Body of pancreas (tissue), 4 donors: ENCODE measurements at regions not wholly inside any gene's neighbourhood (a gene's known extent, or its start where the extent isn't known, plus 50 kb on each side); places are given as distances from the start of the nearest gene placed in this dataset.

Experiments used
- ATAC-seq: fragments of 150-250 bp; one replicate; pipeline ENCODE4 v1.9.1; 2016
- DNase-seq, 4 donors: peaks; one replicate each; pipeline ENCODE4 v3.0.0-alpha.2; 2019
- H3K27ac ChIP-seq, 4 donors: fragments of 200-600 bp; sonication (generic); 1 replicate in 3 of 4; 2 replicates in 1 of 4; pipeline versions ENCODE4 v1.5.1 to v1.6.1; 2016 to 2019; ENCODE audit warnings: mild to moderate bottlenecking in 1 of 4, mixed read lengths in 1 of 4, moderate library complexity in 1 of 4
- H3K27me3 ChIP-seq, 2 donors: fragments of 200-600 bp; sonication (generic); one replicate each; pipeline ENCODE4 v1.6.0; 2016; ENCODE audit warnings: mild to moderate bottlenecking in 1 of 2
- H3K36me3 ChIP-seq, 2 donors: fragments of 200-600 bp; sonication (generic); replicated peaks in 1 of 2; 2 replicates each; pipeline ENCODE4 v1.5.1; 2016; ENCODE audit warnings: low read depth in 2 of 2; ENCODE audit not compliant: insufficient read depth in 1 of 2
- H3K4me1 ChIP-seq: fragments of 200-600 bp; sonication (generic); one replicate; pipeline ENCODE4 v1.6.0; 2016
- H3K4me3 ChIP-seq, 2 donors: fragments of 200-600 bp; sonication (generic); 1 replicate in 1 of 2; 2 replicates in 1 of 2; pipeline ENCODE4 v1.5.1; 2016 to 2019
- H3K9me3 ChIP-seq, 3 donors: fragments of 200-600 bp; sonication (generic); 1 replicate in 2 of 3; 2 replicates in 1 of 3; pipeline ENCODE4 v1.5.1; 2016
- POLR2A ChIP-seq, 3 donors: fragments of 450-650 bp; IDR thresholded peaks; one replicate each; pipeline ENCODE4 v1.6.1; 2016; ENCODE audit warnings: antibody characterized with exemption in 3 of 3, mild to moderate bottlenecking in 2 of 3
- WGBS, 2 donors: methylation state at CpG; one replicate each; pipeline ENCODE4 v1.1.5; 2017; 5-methylcytosine and 5-hydroxymethylcytosine counted together
- intact Hi-C: fragments of 100-400 bp; cut with DNase I; formaldehyde crosslinking; loops from one replicate; pipeline ENCODE4 v1.15.1; 2023
- TF ChIP-seq, protein P1 (sequence below), 7 experiments: fragments of 450-650 bp in 4 of 7; fragments of 200-600 bp in 3 of 7; sonication (generic) in 3 of 7; IDR thresholded peaks; one replicate each; pipeline ENCODE4 v1.5.1; 2016 to 2019; ENCODE audit warnings: antibody characterized with exemption in 7 of 7

GRCh38 chr10:6953271-6953801 is 373.3 kb upstream of the PRKCQ start:
- intact Hi-C loops, result no loop called here
- no peak for ATAC-seq
- no peaks in the 10 kb centered on the region for H3K4me1 ChIP-seq
- H3K27ac ChIP-seq, result no peak overlapping the region
- no peaks in the 10 kb centered on the region for H3K36me3 ChIP-seq
- TF ChIP-seq POLR2A (IDR thresholded peaks at IDR 0.05), result no peak
- WGBS, 2 donors, result 63 to 73% methylated on average over 6 of the region's 6 CpGs
- no peak overlapping the region for H3K4me3 ChIP-seq
- peak in 3 of 4 donors; percentile 13 to 44 (median 24) for DNase-seq
- no peaks in the 10 kb centered on the region for H3K27me3 ChIP-seq
- H3K9me3 ChIP-seq, result no peaks in the 10 kb centered on the region

GRCh38 chr10:6951732-6952131 is 371.7 kb upstream of the PRKCQ start:
- intact Hi-C loops, result no loop called here
- TF ChIP-seq, protein P1, sequence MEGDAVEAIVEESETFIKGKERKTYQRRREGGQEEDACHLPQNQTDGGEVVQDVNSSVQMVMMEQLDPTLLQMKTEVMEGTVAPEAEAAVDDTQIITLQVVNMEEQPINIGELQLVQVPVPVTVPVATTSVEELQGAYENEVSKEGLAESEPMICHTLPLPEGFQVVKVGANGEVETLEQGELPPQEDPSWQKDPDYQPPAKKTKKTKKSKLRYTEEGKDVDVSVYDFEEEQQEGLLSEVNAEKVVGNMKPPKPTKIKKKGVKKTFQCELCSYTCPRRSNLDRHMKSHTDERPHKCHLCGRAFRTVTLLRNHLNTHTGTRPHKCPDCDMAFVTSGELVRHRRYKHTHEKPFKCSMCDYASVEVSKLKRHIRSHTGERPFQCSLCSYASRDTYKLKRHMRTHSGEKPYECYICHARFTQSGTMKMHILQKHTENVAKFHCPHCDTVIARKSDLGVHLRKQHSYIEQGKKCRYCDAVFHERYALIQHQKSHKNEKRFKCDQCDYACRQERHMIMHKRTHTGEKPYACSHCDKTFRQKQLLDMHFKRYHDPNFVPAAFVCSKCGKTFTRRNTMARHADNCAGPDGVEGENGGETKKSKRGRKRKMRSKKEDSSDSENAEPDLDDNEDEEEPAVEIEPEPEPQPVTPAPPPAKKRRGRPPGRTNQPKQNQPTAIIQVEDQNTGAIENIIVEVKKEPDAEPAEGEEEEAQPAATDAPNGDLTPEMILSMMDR (IDR thresholded peaks at IDR 0.05), result no peak
- no peak for TF ChIP-seq POLR2A (IDR thresholded peaks at IDR 0.05)
- DNase-seq, result no peak
- Histone ChIP-seq H3K27ac (no peak overlapping the region), H3K4me1 (no peaks in the 10 kb centered on the region), H3K27me3 (no peaks in the 10 kb centered on the region), H3K36me3 (no peaks in the 10 kb centered on the region), H3K4me3 (no peak overlapping the region), H3K9me3 (no peaks in the 10 kb centered on the region)
- no peak for ATAC-seq
- WGBS, 2 donors, result 52 to 54% methylated on average over 4 of the region's 4 CpGs

DNA sequence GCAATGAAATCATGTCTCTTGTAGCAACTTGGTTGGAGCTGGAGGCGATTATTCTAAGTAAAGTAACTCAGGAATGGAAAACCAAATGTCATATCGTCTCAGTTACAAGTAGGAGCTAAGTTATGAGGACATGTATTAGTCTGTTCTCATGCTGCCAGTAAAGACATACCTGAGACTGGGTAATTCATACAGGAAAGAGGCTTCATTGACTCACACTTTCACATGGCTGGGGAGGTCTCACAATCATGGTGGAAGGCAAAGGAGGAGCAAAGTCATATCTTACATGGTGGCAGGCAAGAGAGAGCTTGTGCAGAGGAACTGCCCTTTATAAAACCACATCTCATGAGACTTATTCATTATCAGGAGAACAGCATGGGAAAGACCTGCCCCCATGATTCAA is 370.1 kb upstream of the PRKCQ start:
- Histone ChIP-seq H3K36me3 (no peaks in the 10 kb centered on the region), H3K4me3 (no peak overlapping the region), H3K9me3 (no peaks in the 10 kb centered on the region), H3K27me3 (no peaks in the 10 kb centered on the region), H3K4me1 (no peaks in the 10 kb centered on the region), H3K27ac (no peak overlapping the region)
- DNase-seq, result no peak
- TF ChIP-seq, protein P1 (IDR thresholded peaks at IDR 0.05), result no peak
- TF ChIP-seq POLR2A (IDR thresholded peaks at IDR 0.05), result no peak
- ATAC-seq, result no peak
- intact Hi-C loops, result no loop called here
- 68 to 69% methylated on average over 2 of the region's 2 CpGs for WGBS, 2 donors

GRCh38 chr10:6944436-6944835 is 364.4 kb upstream of the PRKCQ start:
- no peak for DNase-seq
- H3K4me3 ChIP-seq, result no peak overlapping the region
- no peak overlapping the region for H3K27ac ChIP-seq
- H3K4me1 ChIP-seq, result no peaks in the 10 kb centered on the region
- H3K27me3 ChIP-seq, result no peaks in the 10 kb centered on the region
- no peak for ATAC-seq
- intact Hi-C loops, result no loop called here
- no peak for TF ChIP-seq POLR2A (IDR thresholded peaks at IDR 0.05)
- TF ChIP-seq, protein P1 (IDR thresholded peaks at IDR 0.05), result no peak
- H3K36me3 ChIP-seq, result no peaks in the 10 kb centered on the region
- H3K9me3 ChIP-seq, result no peaks in the 10 kb centered on the region
- WGBS, 2 donors, result 69 to 74% methylated on average over 4 of the region's 4 CpGs

- H3K9me3 ChIP-seq, result no peaks in the 10 kb centered on the region
- 49 to 56% methylated on average over 5 of the region's 5 CpGs for WGBS, 2 donors
- DNase-seq (no peak), ATAC-seq (no peak)
- H3K4me3 ChIP-seq, result no peak overlapping the region
- H3K27ac ChIP-seq, result no peak overlapping the region
- no peaks in the 10 kb centered on the region for H3K4me1 ChIP-seq
- no peaks in the 10 kb centered on the region for H3K27me3 ChIP-seq
- TF ChIP-seq, protein P1 (IDR thresholded peaks at IDR 0.05), result no peak
- TF ChIP-seq POLR2A (IDR thresholded peaks at IDR 0.05), result no peak
- intact Hi-C loops, result no loop called here
- H3K36me3 ChIP-seq, result no peaks in the 10 kb centered on the region
Measured at GRCh38 chr10:6938384-6938783, 358.3 kb upstream of the PRKCQ start.
